ENCODE measurements at regions not wholly inside any gene's neighbourhood (a gene's known extent, or its start where the extent isn't known, plus 50 kb on each side); places are given as distances from the start of the nearest gene placed in this dataset.

GRCh38 chr5:167481345-167481744 lies 810.1 kb upstream of the WWC1 start:
- TF ChIP-seq CTCF (IDR thresholded peaks at IDR 0.05; ENCODE audit: low read depth, low read length) = no peak

DNA sequence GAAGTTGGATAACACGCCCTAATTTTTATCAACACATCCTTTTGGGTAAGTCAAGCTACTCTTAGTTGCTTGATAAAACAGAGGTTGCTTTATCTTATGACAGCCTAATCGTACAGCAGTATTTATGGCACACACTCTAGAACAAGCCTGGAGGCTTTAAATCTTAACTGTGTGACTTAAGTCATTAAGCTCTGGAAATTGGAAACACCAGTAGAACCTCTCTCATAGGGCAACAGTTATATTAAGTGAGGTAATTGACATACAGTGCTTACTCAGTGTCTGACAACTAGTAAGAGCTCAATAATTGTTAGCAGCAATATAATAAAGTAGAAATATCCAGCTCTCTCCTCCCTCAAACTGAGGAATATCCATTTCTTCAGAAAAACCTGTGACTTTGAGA lies 808.9 kb upstream of the WWC1 start:
- DNase-seq (ENCODE audit: extremely low read depth, low read depth) = no peak
- no peak for TF ChIP-seq CTCF (IDR thresholded peaks at IDR 0.05; ENCODE audit: low read depth, low read length)

More at GRCh38 chr5:167481345-167481744, 810.1 kb upstream of the WWC1 start:
- DNase-seq (ENCODE audit: extremely low read depth, low read depth) = no peak

DNA sequence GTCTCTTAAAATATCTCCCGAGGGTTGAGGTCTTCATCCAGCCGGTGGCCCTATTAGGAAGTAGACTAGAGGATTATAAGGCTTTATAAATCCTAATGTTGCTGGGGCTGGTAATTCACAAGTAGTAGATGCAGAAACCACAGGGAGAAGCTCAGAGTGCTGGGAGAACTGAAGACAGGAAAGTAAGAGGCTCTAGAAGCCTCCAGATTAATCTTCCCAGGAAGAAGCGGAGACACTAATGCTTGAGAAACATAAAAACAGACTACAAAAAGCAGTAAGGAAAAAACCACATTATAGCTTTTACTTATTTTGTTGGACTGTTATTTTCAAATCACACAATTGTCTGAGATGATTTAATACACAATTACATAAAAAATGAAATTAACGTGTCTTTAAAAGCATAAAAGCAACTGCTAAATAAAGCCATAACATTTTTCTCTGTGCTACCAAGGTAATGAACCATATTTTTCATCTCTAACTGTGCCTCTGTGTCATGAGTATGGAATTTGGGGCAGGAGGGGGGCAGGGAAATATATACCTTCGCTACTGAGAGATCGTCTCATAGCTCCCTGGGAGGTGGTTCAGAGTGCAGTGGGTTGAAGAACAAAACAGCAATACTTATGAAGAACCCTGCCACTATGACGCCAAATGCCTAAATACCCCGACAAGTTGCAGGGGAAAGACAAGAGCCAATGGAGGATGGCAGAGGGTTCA lies 806.2 kb upstream of the WWC1 start:
- no peak for DNase-seq (ENCODE audit: extremely low read depth, low read depth)
- TF ChIP-seq CTCF (IDR thresholded peaks at IDR 0.05; ENCODE audit: low read depth, low read length) = no peak

DNA sequence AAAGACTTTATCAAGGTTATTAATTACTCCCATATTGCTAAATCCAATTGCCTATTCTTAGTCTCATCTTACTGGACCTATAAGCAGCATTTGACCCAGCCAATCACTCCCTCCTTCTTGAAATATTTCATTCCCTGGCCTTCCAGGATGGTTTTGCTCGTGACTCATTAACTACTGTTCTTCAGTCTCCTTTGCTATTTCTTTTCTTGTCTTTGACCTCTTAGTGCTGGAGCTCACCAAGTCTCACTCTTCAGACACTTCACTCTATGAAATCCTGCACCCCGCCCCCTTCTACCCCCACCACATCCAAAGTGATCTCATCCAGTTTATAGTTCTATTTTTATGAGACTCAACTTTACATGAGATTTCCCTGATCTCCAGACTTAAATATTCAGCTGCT lies 803.1 kb upstream of the WWC1 start:
- DNase-seq (ENCODE audit: extremely low read depth, low read depth) = no peak
- no peak for TF ChIP-seq CTCF (IDR thresholded peaks at IDR 0.05; ENCODE audit: low read depth, low read length)

GRCh38 chr5:167489202-167489601 lies 802.2 kb upstream of the WWC1 start:
- TF ChIP-seq CTCF (IDR thresholded peaks at IDR 0.05; ENCODE audit: low read depth, low read length) = no peak
- DNase-seq (ENCODE audit: extremely low read depth, low read depth) = no peak

- DNase-seq (ENCODE audit: extremely low read depth, low read depth) = no peak
- TF ChIP-seq CTCF (IDR thresholded peaks at IDR 0.05; ENCODE audit: low read depth, low read length) = no peak
Observed at GRCh38 chr5:167503926-167504720, 787.3 kb upstream of the WWC1 start.
